Astrocyte of the cerebellum (primary cell): ENCODE measurements at regions not wholly inside any gene's neighbourhood (a gene's known extent, or its start where the extent isn't known, plus 50 kb on each side); places are given as distances from the start of the nearest gene placed in this dataset.

ENCODE experiments used
- DNase-seq: peaks from one replicate; pipeline ENCODE4 v3.0.0-alpha.2; 2011; ENCODE audit warnings: low read depth
- H3K4me3 ChIP-seq: 2 replicates; pipeline ENCODE4 v1.5.1; 2011; ENCODE audit warnings: mild to moderate bottlenecking, low read depth, low read length, moderate library complexity
- CTCF ChIP-seq: IDR thresholded peaks from 2 replicates; pipeline ENCODE4 v1.5.1; 2012; ENCODE audit warnings: low read length, low read depth, moderate library complexity, mild to moderate bottlenecking; ENCODE audit errors: missing control alignments
- in situ Hi-C: cut with HindIII; loops from 2 replicates; pipeline ENCODE4 v1.10.0; 2017; ENCODE audit warnings: low sequenced_read_pairs

GRCh38 chr2:59312029-59312428 is 1070.9 kb upstream of the FANCL start:
- in situ Hi-C loops, result no loop called here
- no peak overlapping the region for H3K4me3 ChIP-seq
- DNase-seq, result no peak
- no peak for TF ChIP-seq CTCF

- in situ Hi-C loops, result no loop called here
- H3K4me3 ChIP-seq, result no peak overlapping the region
- TF ChIP-seq CTCF, result no peak
- DNase-seq, result no peak
These were observed 1067.0 kb upstream of the FANCL start for GRCh38 chr2:59308108-59308507.

- DNase-seq, result no peak
- no peak for TF ChIP-seq CTCF
- in situ Hi-C loops, result no loop called here
- no peak overlapping the region for H3K4me3 ChIP-seq
These were observed 1066.1 kb upstream of the FANCL start for GRCh38 chr2:59307196-59307595.

GRCh38 chr2:59303272-59303671 is 1062.1 kb upstream of the FANCL start:
- DNase-seq, result no peak
- H3K4me3 ChIP-seq, result no peak overlapping the region
- in situ Hi-C loops, result no loop called here
- no peak for TF ChIP-seq CTCF

- in situ Hi-C loops, result no loop called here
- no peak overlapping the region for H3K4me3 ChIP-seq
- no peak for DNase-seq
- TF ChIP-seq CTCF, result no peak
These were observed 1061.6 kb upstream of the FANCL start for GRCh38 chr2:59302683-59303082.

- TF ChIP-seq CTCF, result peak; percentile 57
- in situ Hi-C loops, result no loop called here
- peak; percentile 72 for DNase-seq
- H3K4me3 ChIP-seq, result no peak overlapping the region
These were observed 1060.6 kb upstream of the FANCL start for GRCh38 chr2:59301466-59302402.
